ENCODE measurements at regions not wholly inside any gene's neighbourhood (a gene's known extent, or its start where the extent isn't known, plus 50 kb on each side); places are given as distances from the start of the nearest gene placed in this dataset.
"Not testable (repeated sequence)": the region's sequence is repeated elsewhere in the genome, so short reads cannot be mapped to it uniquely, and the experiment has no call there.

DNA sequence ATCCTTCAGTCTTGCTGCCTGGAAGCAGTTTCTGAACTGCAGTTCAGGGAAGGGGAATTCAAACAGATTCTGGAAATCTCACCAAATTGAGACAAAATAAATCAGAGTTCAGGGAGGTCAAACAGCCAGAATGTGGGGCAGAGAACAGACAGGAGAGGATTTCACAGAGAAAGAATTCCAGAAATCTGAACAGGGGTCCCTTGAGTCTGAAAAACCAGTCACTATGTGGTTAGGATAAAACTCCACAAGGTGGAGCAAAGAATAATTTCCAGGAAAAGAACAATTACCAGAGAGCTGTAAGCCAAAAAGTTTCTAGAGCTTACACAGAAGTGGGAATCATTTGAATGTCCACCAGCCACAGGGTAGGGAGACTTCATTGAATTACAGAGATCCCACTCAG lies 84.7 kb downstream of the URB2 start:
- no peak for DNase-seq (ENCODE audit: low read depth in 2 of 2)

- DNase-seq (ENCODE audit: low read depth in 2 of 2) = no peak
Measured at GRCh38 chr1:229714306-229714705, 88.3 kb downstream of the URB2 start.

GRCh38 chr1:229714964-229715603 lies 89.0 kb downstream of the URB2 start:
- DNase-seq (ENCODE audit: low read depth in 2 of 2) = peak in 1 of 2 experiments; percentile 34

DNA sequence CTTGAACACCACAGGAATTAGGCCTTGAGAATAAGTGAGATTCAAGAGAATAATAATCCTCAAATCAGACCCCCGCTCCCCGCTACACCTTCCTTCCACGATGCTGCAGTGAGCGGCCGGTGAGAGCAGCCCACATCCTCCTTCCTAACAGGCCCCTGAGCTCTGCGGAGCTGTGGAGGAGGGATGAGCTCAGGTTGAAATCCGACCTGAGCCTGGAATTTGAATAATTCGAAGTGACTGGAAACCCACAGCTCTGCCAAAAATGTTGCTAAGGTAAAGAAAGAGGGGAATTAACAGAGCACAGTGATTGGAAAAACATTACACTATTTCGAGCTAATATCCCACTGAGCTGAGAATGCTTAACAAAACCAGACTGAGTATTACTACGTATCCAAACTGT lies 90.0 kb downstream of the URB2 start:
- DNase-seq (ENCODE audit: low read depth in 2 of 2) = no peak

DNA sequence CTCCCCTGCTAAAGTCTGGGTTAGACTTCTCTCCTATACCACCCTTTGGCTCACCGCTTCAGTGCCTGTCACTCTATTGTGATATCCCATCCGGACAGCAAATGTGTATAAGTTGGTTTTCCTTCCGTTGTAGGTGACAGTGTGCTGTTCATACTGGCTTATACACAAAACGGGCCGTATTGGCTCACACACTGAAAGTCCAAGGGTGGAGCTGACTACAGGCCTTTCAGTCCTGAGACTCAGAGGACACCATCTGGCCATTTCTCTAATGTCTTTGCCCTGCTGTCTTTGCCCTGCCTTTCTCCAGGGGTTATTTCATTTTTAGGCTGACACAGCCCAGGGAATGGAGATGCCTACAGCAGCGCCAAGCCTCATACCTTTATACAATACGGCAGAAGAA lies 90.7 kb downstream of the URB2 start:
- no peak for DNase-seq (ENCODE audit: low read depth in 2 of 2)

GRCh38 chr1:229717786-229718576 lies 91.9 kb downstream of the URB2 start:
- no peak for DNase-seq (ENCODE audit: low read depth in 2 of 2)

DNA sequence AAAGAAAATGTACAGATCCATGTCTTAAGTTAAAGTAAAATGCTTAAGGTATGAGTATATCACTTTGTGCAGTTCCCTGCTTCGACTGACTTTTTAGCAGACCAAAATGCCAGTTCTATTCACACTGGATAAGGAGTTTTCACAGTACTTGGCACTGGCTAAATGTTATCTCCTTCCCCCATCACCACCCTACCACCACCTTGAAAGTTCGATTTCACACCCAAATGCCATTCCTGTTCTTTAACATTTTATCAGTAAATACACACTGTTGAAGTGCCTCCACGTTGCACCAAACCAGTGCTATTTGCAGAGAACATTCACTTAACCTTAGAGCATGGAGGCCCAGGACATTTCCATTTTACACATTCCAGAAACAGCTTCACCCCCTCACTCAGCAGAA lies 100.0 kb downstream of the URB2 start:
- no peak for DNase-seq (ENCODE audit: low read depth in 2 of 2)

DNA sequence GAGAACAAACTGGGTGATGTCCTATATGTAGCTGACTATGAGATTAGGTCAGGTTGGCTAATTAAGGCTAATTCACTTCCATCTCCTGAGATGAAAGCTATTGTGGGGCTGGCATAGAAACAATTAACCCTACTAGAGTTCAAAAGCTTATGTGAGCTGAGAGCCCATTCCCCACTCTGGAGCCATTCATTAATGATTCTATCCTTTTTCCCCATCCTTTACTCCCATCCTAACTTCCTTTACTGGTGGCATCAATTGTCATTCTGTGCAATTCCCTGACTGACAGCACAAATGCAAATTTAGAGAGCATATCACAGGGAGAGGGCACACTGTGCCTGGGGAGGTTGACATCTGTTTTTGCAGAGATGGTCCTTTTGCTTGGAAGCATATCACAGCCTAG lies 103.9 kb downstream of the URB2 start:
- DNase-seq (ENCODE audit: low read depth in 2 of 2) = no peak

GRCh38 chr1:229730573-229730972 lies 104.5 kb downstream of the URB2 start:
- DNase-seq (ENCODE audit: low read depth in 2 of 2) = no peak

- no peak for DNase-seq (ENCODE audit: low read depth in 2 of 2)
Measured at GRCh38 chr1:229732061-229732460, 106.0 kb downstream of the URB2 start.

- DNase-seq (ENCODE audit: low read depth in 2 of 2) = no peak
Measured at GRCh38 chr1:229736376-229736775, 110.3 kb downstream of the URB2 start.

GRCh38 chr1:229742614-229743013 lies 116.6 kb downstream of the URB2 start:
- not testable (repeated sequence) for DNase-seq (ENCODE audit: low read depth in 2 of 2)

DNA sequence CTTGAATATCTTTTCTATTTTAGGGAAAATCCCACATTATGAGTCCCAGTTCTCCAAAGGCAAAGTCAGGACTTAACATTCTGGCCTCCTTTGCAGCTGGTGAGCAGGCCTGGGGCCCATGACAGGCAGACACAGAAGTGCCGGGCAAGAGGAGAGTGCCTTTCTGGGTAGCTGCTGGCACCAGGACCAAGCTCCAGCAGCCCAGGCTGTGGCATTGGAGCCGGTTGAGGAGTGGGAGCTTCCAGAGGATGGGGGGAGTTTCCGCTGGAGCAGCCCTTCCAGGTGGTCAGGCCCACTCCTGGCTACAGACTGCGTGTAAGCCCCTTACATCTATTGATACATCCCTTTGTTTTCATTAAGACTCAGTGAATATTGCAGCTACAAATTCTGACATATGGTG lies 123.9 kb downstream of the URB2 start:
- DNase-seq (ENCODE audit: low read depth in 2 of 2) = no peak

GRCh38 chr1:229751610-229752009 lies 125.6 kb downstream of the URB2 start:
- no peak for DNase-seq (ENCODE audit: low read depth in 2 of 2)

- no peak for DNase-seq (ENCODE audit: low read depth in 2 of 2)
Measured at GRCh38 chr1:229752679-229753078, 126.6 kb downstream of the URB2 start.

GRCh38 chr1:229753764-229754551 lies 127.9 kb downstream of the URB2 start:
- no peak for DNase-seq (ENCODE audit: low read depth in 2 of 2)

- no peak for DNase-seq (ENCODE audit: low read depth in 2 of 2)
Measured at GRCh38 chr1:229756666-229757065, 130.6 kb downstream of the URB2 start.

- no peak for DNase-seq (ENCODE audit: low read depth in 2 of 2)
Measured at GRCh38 chr1:229757226-229757625, 131.2 kb downstream of the URB2 start.

- no peak for DNase-seq (ENCODE audit: low read depth in 2 of 2)
Measured at GRCh38 chr1:229758101-229759036, 132.3 kb downstream of the URB2 start.

DNA sequence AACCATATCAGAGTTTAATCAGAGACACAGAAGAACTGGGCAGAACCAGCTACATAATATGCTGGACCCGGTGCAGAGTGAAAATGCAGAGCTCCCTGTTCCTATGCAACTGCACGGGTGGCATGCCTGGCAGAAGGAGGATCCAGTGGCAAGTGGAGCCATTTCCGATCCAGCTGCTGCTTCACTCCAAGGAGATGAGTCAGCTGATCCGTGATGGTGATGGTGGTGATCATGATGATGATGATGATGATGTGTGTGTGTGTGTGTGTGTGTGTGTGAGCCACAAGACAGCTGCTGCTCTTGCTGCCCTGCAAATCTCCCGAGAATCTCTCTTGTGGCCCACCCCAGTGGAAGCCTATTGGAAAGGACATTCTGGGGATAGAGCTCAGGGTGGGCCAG lies 133.0 kb downstream of the URB2 start:
- DNase-seq (ENCODE audit: low read depth in 2 of 2) = no peak

- no peak for DNase-seq (ENCODE audit: low read depth in 2 of 2)
Measured at GRCh38 chr1:229759586-229759985, 133.5 kb downstream of the URB2 start.
